GM18868 (cell line): ENCODE measurements at regions not wholly inside any gene's neighbourhood (a gene's known extent, or its start where the extent isn't known, plus 50 kb on each side); places are given as distances from the start of the nearest gene placed in this dataset.

Experiments
- ATAC-seq: cut with Tn5 transposase; IDR thresholded peaks from one replicate; pipeline ENCODE4 v1.9.1; 2021; ENCODE audit warnings: mild to moderate bottlenecking, moderate library complexity; ENCODE audit not compliant: unreplicated experiment

GRCh38 chr2:57965961-57966360 lies 80.6 kb upstream of the VRK2 start:
- no peak for ATAC-seq

- no peak for ATAC-seq
Observed at GRCh38 chr2:57973621-57974186, 72.9 kb upstream of the VRK2 start.

- ATAC-seq: no peak
Observed at GRCh38 chr2:57979158-57979557, 67.4 kb upstream of the VRK2 start.

GRCh38 chr2:57981083-57981768 lies 65.4 kb upstream of the VRK2 start:
- no peak for ATAC-seq

GRCh38 chr2:57987835-57988573 lies 58.6 kb upstream of the VRK2 start:
- peak; percentile 42 for ATAC-seq

GRCh38 chr2:57990118-57990725 lies 56.4 kb upstream of the VRK2 start:
- peak; percentile 94 for ATAC-seq
